H9 (cell line): ENCODE measurements at regions not wholly inside any gene's neighbourhood (a gene's known extent, or its start where the extent isn't known, plus 50 kb on each side); places are given as distances from the start of the nearest gene placed in this dataset.
A peak's percentile ranks its signal among the peaks of the same experiment; 100 is the strongest.

Experiments
- DNase-seq: peaks from one replicate; pipeline ENCODE4 v3.0.0-alpha.2; 2017
- H2AFZ ChIP-seq: one replicate; pipeline ENCODE4 v1.6.1; 2013; ENCODE audit warnings: mild to moderate bottlenecking, low read length, control low read depth, moderate library complexity
- H2AK5ac ChIP-seq: 2 replicates; pipeline ENCODE4 v1.6.1; 2013; ENCODE audit warnings: low read length, control low read depth, mixed read lengths; ENCODE audit not compliant: insufficient read length
- H2BK120ac ChIP-seq: one replicate; pipeline ENCODE4 v1.6.1; 2013; ENCODE audit warnings: low read depth, mild to moderate bottlenecking, low read length, control low read depth, inconsistent platforms; ENCODE audit not compliant: poor library complexity, severe bottlenecking
- H2BK12ac ChIP-seq: 2 replicates; pipeline ENCODE4 v1.6.1; 2013; ENCODE audit warnings: low read length, control low read depth, mixed read lengths, low read depth; ENCODE audit not compliant: insufficient read length
- H2BK15ac ChIP-seq: 2 replicates; pipeline ENCODE4 v1.6.1; 2013; ENCODE audit warnings: low read depth, low read length, control low read depth
- H2BK20ac ChIP-seq: one replicate; pipeline ENCODE4 v1.6.1; 2013; ENCODE audit warnings: low read depth, mild to moderate bottlenecking, low read length, control low read depth, inconsistent platforms; ENCODE audit not compliant: poor library complexity, severe bottlenecking
- H2BK5ac ChIP-seq: 2 replicates; pipeline ENCODE4 v1.6.1; 2013; ENCODE audit warnings: low read length, control low read depth, mixed read lengths; ENCODE audit not compliant: insufficient read length
- H3K14ac ChIP-seq: 2 replicates; pipeline ENCODE4 v1.6.1; 2013; ENCODE audit warnings: low read length, control low read depth; ENCODE audit not compliant: insufficient read depth
- H3K18ac ChIP-seq: 2 replicates; pipeline ENCODE4 v1.6.1; 2013; ENCODE audit warnings: low read depth, mild to moderate bottlenecking, mixed read lengths, low read length, control low read depth; ENCODE audit not compliant: insufficient read length
- H3K23ac ChIP-seq: 2 replicates; pipeline ENCODE4 v1.6.1; 2013; ENCODE audit warnings: low read length, control low read depth, mixed read lengths, low read depth; ENCODE audit not compliant: insufficient read length
- H3K23me2 ChIP-seq: 2 replicates; pipeline ENCODE4 v1.6.1; 2013; ENCODE audit warnings: low read depth, mild to moderate bottlenecking, mixed read lengths, low read length, control low read depth; ENCODE audit not compliant: insufficient read length, poor library complexity, severe bottlenecking
- H3K27ac ChIP-seq: 2 replicates; pipeline ENCODE4 v1.5.1; 2013; ENCODE audit warnings: low read length, control low read depth, mixed read lengths, low read depth; ENCODE audit not compliant: insufficient read length
- H3K27me3 ChIP-seq: 2 replicates; pipeline ENCODE4 v1.6.1; 2013; ENCODE audit warnings: low read length, control low read depth, inconsistent platforms; ENCODE audit not compliant: insufficient read depth
- H3K4ac ChIP-seq: 2 replicates; pipeline ENCODE4 v1.6.1; 2013; ENCODE audit warnings: low read depth, mild to moderate bottlenecking, control low read depth, inconsistent platforms, low read length, moderate library complexity
- H3K4me1 ChIP-seq: 2 replicates; pipeline ENCODE4 v1.6.1; 2013; ENCODE audit warnings: low read length, control low read depth, inconsistent platforms; ENCODE audit not compliant: insufficient read depth
- H3K4me2 ChIP-seq: 2 replicates; pipeline ENCODE4 v1.6.1; 2013; ENCODE audit warnings: low read length, control low read depth, mixed read lengths; ENCODE audit not compliant: insufficient read length, insufficient read depth
- H3K56ac ChIP-seq: 2 replicates; pipeline ENCODE4 v1.6.1; 2013; ENCODE audit warnings: low read depth, mild to moderate bottlenecking, mixed read lengths, low read length, control low read depth; ENCODE audit not compliant: insufficient read length
- H3K79me1 ChIP-seq: 2 replicates; pipeline ENCODE4 v1.6.1; 2013; ENCODE audit warnings: low read depth, mild to moderate bottlenecking, moderate library complexity, low read length, control low read depth, inconsistent platforms; ENCODE audit not compliant: insufficient read depth, poor library complexity, severe bottlenecking
- H3K79me2 ChIP-seq: 2 replicates; pipeline ENCODE4 v1.6.1; 2013; ENCODE audit warnings: low read length, control low read depth, inconsistent platforms; ENCODE audit not compliant: insufficient read depth
- H3K9ac ChIP-seq: 2 replicates; pipeline ENCODE4 v1.6.1; 2013; ENCODE audit warnings: low read length, control low read depth, mixed read lengths; ENCODE audit not compliant: insufficient read length; ENCODE audit errors: extremely low read depth
- H3K9me3 ChIP-seq: one replicate; pipeline ENCODE4 v1.6.1; 2013; ENCODE audit warnings: low read depth, low read length, inconsistent platforms; ENCODE audit not compliant: control insufficient read depth
- H3T11ph ChIP-seq: one replicate; pipeline ENCODE4 v1.6.1; 2013; ENCODE audit warnings: mild to moderate bottlenecking, low read length, control low read depth, inconsistent platforms
- H4K20me1 ChIP-seq: one replicate; pipeline ENCODE4 v1.6.1; 2013; ENCODE audit not compliant: control insufficient read depth, insufficient read length, insufficient read depth
- H4K5ac ChIP-seq: 2 replicates; pipeline ENCODE4 v1.6.1; 2013; ENCODE audit warnings: low read depth, mild to moderate bottlenecking, mixed read lengths, low read length, control low read depth; ENCODE audit not compliant: insufficient read length
- H4K8ac ChIP-seq: replicated peaks from 2 replicates; pipeline ENCODE4 v1.6.1; 2013; ENCODE audit warnings: low read length, control low read depth, mixed read lengths, low read depth; ENCODE audit not compliant: insufficient read length
- H4K91ac ChIP-seq: 2 replicates; pipeline ENCODE4 v1.6.1; 2013; ENCODE audit warnings: low read depth, mild to moderate bottlenecking, moderate library complexity, mixed read lengths, low read length, control low read depth; ENCODE audit not compliant: insufficient read length
- H3K27ac Mint-ChIP-seq, 3 experiments: 2 replicates in 2 of 3; 3 replicates in 1 of 3; pipeline ENCODE4 v1.8.0; 2020 to 2021; ENCODE audit warnings: mixed read lengths in 3 of 3, mild to moderate bottlenecking in 1 of 3, moderate library complexity in 1 of 3
- H3K27me3 Mint-ChIP-seq: 2 replicates; pipeline ENCODE4 v1.8.0; 2021; ENCODE audit warnings: low read depth, mild to moderate bottlenecking, moderate library complexity, mixed read lengths
- H3K36me3 Mint-ChIP-seq, 3 experiments: 2 replicates in 2 of 3; 3 replicates in 1 of 3; pipeline ENCODE4 v1.8.0; 2020 to 2021; ENCODE audit warnings: low read depth in 3 of 3, mixed read lengths in 3 of 3; ENCODE audit not compliant: insufficient read depth in 1 of 3
- H3K4me1 Mint-ChIP-seq, 2 experiments: 2 replicates each; pipeline ENCODE4 v1.8.0; 2020; ENCODE audit warnings: mixed read lengths in 2 of 2
- H3K4me3 Mint-ChIP-seq, 2 experiments: 2 replicates in 1 of 2; 3 replicates in 1 of 2; pipeline ENCODE4 v1.8.0; 2020 to 2021; ENCODE audit warnings: mild to moderate bottlenecking in 2 of 2, mixed read lengths in 2 of 2, moderate library complexity in 1 of 2
- H3K9me3 Mint-ChIP-seq, 2 experiments: 2 replicates in 1 of 2; 3 replicates in 1 of 2; pipeline ENCODE4 v1.8.0; 2020; ENCODE audit warnings: mild to moderate bottlenecking in 2 of 2, mixed read lengths in 2 of 2, moderate library complexity in 1 of 2
- CTCF ChIP-seq: fragments of 200-600 bp; sonication (generic); conservative IDR thresholded peaks from 3 replicates; pipeline ENCODE4 v1.8.0; 2021; ENCODE audit warnings: antibody characterized with exemption, mild to moderate bottlenecking
- WGBS: extraction: QIAGEN DNeasy Blood & Tissue Kit; methylation state at CpG from one replicate; pipeline ENCODE4 v1.1.7; 2013; ENCODE audit warnings: missing lambda C conversion rate, low lambda C conversion rate, mixed read lengths; ENCODE audit not compliant: insufficient read length; ENCODE audit errors: extremely low coverage; 5-methylcytosine and 5-hydroxymethylcytosine counted together

- H2BK120ac ChIP-seq: no peak overlapping the region
- no peak overlapping the region for H2BK5ac ChIP-seq
- no peak overlapping the region for H3K4me3 Mint-ChIP-seq
- no peak overlapping the region for H3T11ph ChIP-seq
- peak overlapping the region; percentile 37 for H3K14ac ChIP-seq
- H2AK5ac ChIP-seq: no peak overlapping the region
- no peaks in the 10 kb centered on the region for H3K79me1 ChIP-seq
- H3K27me3 ChIP-seq: no peaks in the 10 kb centered on the region
- H4K8ac ChIP-seq: no peak overlapping the region
- peak; percentile 43 for DNase-seq
- H2BK12ac ChIP-seq: no peak overlapping the region
- H3K27me3 Mint-ChIP-seq: no peaks in the 10 kb centered on the region
- peaks cover 6% of the 10 kb centered on the region for H3K4me1 ChIP-seq
- no peak overlapping the region for H2BK15ac ChIP-seq
- H3K18ac ChIP-seq: no peak overlapping the region
- H2BK20ac ChIP-seq: no peak overlapping the region
- WGBS: no CpG with 5 or more reads among the region's 18 CpGs
- no peaks in the 10 kb centered on the region; a peak in 1 of 7 replicates for H3K36me3 Mint-ChIP-seq
- H3K4me2 ChIP-seq: no peak overlapping the region
- H3K9me3 ChIP-seq: no peaks in the 10 kb centered on the region
- H3K9ac ChIP-seq: no peak overlapping the region
- H4K20me1 ChIP-seq: no peaks in the 10 kb centered on the region
- H3K4me1 Mint-ChIP-seq: peaks cover 22 to 38% of the 10 kb centered on the region in 2 experiments
- H3K23me2 ChIP-seq: no peaks in the 10 kb centered on the region
- no peak overlapping the region for H3K27ac ChIP-seq
- H3K27ac Mint-ChIP-seq: peak overlapping the region in 1 of 3 experiments; percentile 95; a peak in 2 of 7 replicates
- H4K5ac ChIP-seq: no peak overlapping the region
- H3K23ac ChIP-seq: no peak overlapping the region
- H4K91ac ChIP-seq: no peak overlapping the region
- H3K9me3 Mint-ChIP-seq: no peaks in the 10 kb centered on the region; a peak in 1 of 5 replicates
- H3K4ac ChIP-seq: no peak overlapping the region
- no peaks in the 10 kb centered on the region for H3K79me2 ChIP-seq
- no peak for TF ChIP-seq CTCF
- H2AFZ ChIP-seq: no peak overlapping the region
- no peak overlapping the region for H3K56ac ChIP-seq
Measured at GRCh38 chr16:51875834-51876600, 670.9 kb downstream of the TOX3 start.
